ENCODE measurements at regions not wholly inside any gene's neighbourhood (a gene's known extent, or its start where the extent isn't known, plus 50 kb on each side); places are given as distances from the start of the nearest gene placed in this dataset.

- no peak for TF ChIP-seq CTCF (IDR thresholded peaks at IDR 0.05)
- TF ChIP-seq EZH2 (IDR thresholded peaks at IDR 0.05), result no peak
- TF ChIP-seq EZH2phosphoT487 (IDR thresholded peaks at IDR 0.05), result no peak
Measured at GRCh38 chr2:34875091-34875745, 1276.1 kb upstream of the FAM98A start.

Data from neural progenitor cell (in vitro differentiated cells).